HG03039 (cell line): ENCODE measurements at regions not wholly inside any gene's neighbourhood (a gene's known extent, or its start where the extent isn't known, plus 50 kb on each side); places are given as distances from the start of the nearest gene placed in this dataset.
"Not testable (repeated sequence)": the region's sequence is repeated elsewhere in the genome, so short reads cannot be mapped to it uniquely, and the experiment has no call there.

Experiments
- ATAC-seq: cut with Tn5 transposase; IDR thresholded peaks from one replicate; pipeline ENCODE4 v1.9.1; 2021; ENCODE audit warnings: mild to moderate bottlenecking, moderate library complexity; ENCODE audit not compliant: unreplicated experiment

DNA sequence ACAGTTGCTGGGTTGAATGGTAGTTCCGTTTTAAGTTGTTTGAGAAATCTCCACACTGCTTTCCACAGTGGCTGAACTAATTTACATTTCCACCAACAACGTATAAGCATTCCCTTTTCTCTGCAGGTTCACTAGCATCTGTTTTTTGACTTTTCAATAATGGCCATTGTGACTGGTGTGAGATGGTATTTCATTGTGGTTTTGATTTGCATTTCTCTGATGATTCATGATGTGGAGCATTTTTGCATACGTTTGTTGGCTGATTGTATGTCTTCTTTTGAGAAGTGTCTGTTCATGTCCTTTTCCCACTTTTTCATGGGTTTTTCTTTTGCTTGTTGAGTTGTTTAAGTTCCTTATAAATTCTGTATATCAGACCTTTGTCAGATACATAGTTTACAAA is 150.2 kb upstream of the MAP3K1 start:
- ATAC-seq: not testable (repeated sequence)

DNA sequence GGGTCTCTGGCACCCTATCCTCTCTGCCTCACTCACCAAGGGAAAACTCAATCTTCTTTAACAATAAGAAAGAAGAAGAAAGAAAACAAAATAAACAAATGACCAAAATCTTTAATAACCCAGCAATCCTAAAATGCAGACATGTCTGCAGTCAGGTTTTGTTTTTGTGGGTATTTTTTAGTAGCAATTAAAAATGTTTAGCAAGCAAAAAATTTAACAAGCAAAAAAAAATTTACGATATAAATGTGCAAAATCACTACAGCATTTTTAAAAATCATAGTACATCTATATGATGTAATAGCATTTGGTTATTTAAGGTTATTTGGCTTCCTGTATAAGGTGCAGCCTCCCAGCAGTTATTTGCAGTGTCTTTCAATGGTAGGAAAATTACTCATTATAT is 151.3 kb upstream of the MAP3K1 start:
- ATAC-seq: no peak

DNA sequence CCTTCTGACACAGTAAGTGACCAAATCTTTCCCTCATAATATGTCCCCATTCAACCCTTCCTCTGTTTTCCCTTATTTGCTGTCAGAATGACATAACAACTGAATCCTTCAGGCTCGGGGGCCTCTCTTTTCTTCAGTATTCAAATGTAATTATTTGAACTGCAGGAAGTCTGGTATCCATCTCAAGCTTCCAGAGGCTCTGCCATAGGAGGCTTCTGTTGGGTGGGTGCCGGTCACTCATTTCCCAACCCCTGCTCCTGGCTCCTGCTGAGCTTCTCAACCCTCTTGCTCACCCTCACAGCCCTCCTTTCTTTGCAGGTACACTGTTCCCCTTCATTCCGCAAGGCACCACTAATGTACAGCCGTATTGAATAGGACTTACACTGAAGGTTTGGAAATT is 151.8 kb upstream of the MAP3K1 start:
- ATAC-seq: no peak

DNA sequence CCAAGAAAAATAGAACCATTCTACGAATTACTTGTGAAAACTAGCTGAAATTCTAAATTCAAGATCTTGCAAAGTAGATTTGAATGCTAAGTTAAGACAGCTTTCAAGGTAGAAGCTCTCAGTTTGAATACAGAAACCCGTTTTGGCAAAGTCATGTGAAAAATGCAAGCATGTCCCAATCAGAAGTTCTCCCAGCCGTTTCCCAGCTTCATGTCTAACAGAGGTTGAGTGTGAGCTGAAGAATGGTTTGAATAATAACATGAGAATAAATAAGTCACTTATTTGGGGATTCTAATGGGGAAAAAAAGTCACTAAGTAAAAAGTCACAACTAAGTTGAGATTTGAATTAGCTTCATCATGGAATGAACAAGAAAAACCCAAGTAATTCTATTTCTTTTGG is 152.5 kb upstream of the MAP3K1 start:
- ATAC-seq: no peak

DNA sequence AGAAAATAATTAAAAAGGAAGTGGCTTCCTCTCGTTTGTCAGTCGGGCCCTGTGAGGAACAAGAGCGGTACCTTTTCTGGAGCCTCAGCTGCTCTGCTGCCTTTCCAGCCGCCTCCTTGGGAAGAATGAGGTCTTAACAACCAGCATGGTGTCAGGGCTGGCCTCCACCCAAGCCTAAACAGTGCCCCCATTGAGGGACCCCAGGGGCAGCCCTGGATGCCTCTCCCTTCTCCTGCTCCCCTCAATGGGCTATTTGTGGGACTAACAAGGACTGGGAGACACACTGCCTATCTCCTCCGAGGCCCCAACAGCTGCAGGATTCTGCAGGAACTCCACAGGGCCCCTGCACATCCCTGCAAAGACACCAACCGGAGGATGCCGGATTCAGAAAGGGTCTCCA is 155.4 kb upstream of the MAP3K1 start:
- no peak for ATAC-seq

DNA sequence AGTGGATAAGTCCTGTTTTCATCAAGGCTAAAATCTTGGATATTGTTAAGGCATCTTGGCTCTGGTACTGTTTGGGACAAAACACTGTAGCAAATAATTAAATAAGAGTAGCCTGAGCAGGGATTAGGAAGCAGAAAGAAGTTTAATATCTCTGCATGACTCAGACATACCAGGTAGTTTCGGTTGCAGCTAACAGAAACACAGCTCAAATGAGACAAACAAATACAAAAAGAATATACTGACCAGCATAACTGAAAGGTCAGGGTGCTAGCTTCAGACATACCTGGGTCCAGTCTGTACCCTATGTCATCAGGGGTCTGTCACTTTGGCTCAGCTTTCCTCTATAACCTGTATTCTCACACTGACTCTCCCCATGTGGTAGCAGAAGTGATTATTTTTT is 156.4 kb upstream of the MAP3K1 start:
- no peak for ATAC-seq

DNA sequence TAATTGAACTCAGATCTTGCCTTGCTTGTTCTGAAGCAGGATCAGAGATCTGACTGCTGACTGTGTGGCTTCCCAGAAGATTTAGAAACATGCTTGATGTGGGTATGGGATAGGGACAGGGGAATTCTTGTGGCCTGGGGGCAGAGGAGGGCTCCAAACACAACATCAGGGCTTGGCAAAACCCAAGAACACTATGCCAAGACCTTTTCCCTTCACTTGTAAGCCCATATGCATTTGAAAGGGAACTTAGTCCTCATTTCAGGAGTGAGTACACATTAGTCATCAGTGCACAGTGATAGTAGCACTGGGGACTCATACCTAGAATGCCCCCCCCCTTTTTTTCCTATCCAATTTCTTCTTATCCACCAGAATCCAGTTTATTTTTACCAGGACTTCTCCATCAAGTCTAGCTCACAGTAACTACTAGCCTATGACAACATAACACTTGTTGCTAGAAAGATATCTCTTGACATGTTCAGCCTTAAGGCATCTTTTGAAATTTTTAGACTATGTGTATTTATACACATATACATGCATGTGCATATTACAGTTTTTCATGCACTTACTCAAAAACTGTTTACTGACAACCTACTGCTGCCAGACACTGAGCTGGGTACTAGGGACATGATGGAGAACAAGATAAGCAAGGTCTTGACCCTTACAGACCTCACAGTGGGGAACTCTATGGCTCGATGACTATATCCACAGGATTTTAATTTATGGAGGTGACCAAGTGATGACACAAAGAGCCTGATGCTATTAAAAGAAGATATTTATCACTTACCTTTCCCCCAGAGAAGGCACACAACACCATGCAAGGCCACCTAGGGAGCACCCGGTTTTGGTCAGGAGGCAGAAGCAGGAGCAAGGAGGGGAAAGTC is 158.3 kb upstream of the MAP3K1 start:
- no peak for ATAC-seq

- no peak for ATAC-seq
Observed at GRCh38 chr5:56651893-56652292, 163.5 kb upstream of the MAP3K1 start.

DNA sequence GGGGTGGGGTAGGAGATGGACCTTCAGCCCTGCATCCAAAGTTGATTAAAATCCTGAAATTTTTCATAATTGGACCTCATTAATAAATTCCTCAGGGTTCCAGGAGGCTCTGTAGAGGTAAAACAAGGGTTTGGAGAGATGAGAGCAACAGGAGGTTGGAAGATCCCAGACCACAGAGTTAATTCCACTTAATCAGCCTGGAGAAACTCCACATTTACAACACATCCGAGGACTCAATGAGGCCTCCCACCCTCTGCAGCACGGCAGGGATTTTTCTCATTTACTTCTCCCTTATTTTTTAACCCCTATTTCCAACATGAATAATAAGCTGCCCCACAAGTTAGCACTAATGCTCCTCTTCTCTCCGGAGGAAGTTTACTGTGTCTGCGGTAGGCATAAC is 165.0 kb upstream of the MAP3K1 start:
- ATAC-seq: no peak

DNA sequence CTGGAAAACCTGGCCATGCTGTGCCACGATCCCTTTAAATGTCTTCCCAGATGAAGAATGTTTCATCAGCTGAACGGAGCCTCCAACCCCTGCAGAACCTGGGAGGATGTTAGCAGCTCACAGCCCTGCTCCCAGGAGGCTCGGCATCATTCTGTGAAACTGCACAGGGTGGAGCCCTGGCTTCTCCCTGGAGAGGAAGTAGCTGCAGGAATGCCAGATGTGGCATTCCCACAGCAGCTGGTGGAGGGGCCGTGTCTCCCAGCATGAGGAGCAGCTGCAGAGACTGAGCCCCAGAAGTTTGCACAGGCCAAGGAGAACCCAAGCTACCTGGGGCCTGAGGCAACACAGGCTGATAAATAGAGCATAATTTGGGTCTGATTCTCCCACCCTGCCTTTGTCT is 165.8 kb upstream of the MAP3K1 start:
- no peak for ATAC-seq

- ATAC-seq: no peak
Observed at GRCh38 chr5:56648460-56649034, 166.8 kb upstream of the MAP3K1 start.

GRCh38 chr5:56647099-56647850 is 168.1 kb upstream of the MAP3K1 start:
- ATAC-seq: no peak

- no peak for ATAC-seq
Observed at GRCh38 chr5:56641635-56642260, 173.6 kb upstream of the MAP3K1 start.

GRCh38 chr5:56640763-56641406 is 174.5 kb upstream of the MAP3K1 start:
- no peak for ATAC-seq

- no peak for ATAC-seq
Observed at GRCh38 chr5:56639476-56639875, 175.9 kb upstream of the MAP3K1 start.

DNA sequence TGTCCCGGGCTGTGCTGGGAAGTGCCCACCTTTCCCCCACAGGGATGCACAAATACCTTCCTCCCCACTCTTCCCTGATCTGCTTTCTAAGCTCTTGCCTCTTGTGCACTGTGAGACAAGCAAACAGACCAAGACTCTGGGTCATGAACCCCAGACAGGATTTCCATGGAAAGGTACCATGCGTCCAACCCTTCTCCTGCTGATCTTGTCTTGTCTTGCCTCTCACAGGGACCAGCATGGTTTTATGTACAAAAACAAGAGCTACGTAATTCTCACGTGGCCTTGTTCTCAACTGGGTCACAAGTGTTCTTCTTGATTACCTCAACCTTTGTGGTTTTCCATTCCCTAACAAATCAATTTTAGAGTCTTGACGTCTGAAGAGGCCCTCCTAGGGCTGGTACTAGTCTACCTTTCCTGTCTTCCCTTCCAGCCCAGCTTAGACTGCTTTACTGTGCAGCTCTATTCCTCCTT is 176.5 kb upstream of the MAP3K1 start:
- no peak for ATAC-seq

GRCh38 chr5:56638061-56638621 is 177.2 kb upstream of the MAP3K1 start:
- ATAC-seq: no peak

DNA sequence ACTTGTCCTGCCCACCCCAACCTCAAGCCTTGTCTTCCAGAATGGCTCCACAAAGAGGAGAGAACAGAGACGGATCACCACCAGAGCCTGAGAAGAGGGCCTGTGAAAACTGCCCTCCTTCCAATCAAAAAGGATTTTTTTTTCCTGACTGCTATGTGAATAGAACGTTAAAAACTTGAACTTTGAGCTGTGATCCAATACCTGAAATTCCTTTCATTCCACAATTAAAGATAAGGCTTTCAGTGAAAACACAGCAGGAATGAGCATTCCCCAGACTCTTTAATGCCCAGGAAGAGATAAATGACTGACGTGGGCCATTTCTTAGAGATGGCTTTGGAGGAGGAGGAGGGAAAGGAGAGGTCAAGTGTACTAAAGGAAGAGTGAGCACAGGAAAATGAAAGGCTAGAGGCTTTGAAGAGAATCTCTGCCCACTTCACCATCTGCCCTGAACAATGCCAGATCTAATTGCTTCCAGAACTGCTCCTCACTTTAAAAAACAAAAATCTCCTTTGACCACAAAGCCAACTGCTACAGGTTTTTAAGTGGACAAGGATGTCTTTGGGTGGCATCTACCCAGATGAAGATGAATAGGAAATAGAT is 177.9 kb upstream of the MAP3K1 start:
- no peak for ATAC-seq

DNA sequence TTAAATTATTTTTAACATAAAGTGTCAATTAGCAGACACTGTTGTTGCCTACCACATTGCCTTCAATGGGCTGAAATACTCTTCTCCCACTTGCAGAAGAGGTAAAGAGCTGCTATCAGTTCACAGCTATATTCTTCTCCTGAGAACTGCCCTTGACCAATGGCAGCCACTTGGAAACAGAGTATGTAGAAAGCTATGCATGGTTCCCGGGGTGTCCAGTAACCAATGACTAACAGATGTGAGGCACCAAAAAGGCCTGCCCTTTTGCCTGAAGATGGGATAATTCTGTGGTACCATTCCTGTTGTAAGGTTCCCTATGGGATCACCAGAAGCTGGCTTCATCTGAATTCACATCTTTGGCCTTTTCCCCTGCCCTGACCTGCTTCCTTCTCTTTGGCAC is 181.4 kb upstream of the MAP3K1 start:
- ATAC-seq: no peak

GRCh38 chr5:56632939-56633338 is 182.4 kb upstream of the MAP3K1 start:
- no peak for ATAC-seq
